ENCODE measurements at regions not wholly inside any gene's neighbourhood (a gene's known extent, or its start where the extent isn't known, plus 50 kb on each side); places are given as distances from the start of the nearest gene placed in this dataset.

GRCh38 chr5:126357585-126358342, 65.4 kb upstream of the GRAMD2B start:
- no peak for DNase-seq
- Histone ChIP-seq H3K36me3 (ENCODE audit: control insufficient read depth, insufficient read depth, low read length) (no peaks in the 10 kb centered on the region), H3K4me3 (ENCODE audit: low read length) (no peak overlapping the region), H3K27me3 (ENCODE audit: control insufficient read depth, insufficient read depth, low read length) (no peaks in the 10 kb centered on the region), H3K4me1 (ENCODE audit: control insufficient read depth, insufficient read depth, low read length) (no peaks in the 10 kb centered on the region), H3K9me3 (replicated peaks; ENCODE audit: control insufficient read depth, low read depth, low read length) (no peaks in the 10 kb centered on the region), H3K27ac (ENCODE audit: low read length) (no peak overlapping the region)
- WGBS (ENCODE audit: insufficient coverage), result no CpG with 5 or more reads among the region's 4 CpGs

- no peak overlapping the region for H3K4me3 ChIP-seq (ENCODE audit: low read length)
Observed at GRCh38 chr5:126358525-126358924, 64.7 kb upstream of the GRAMD2B start.

GRCh38 chr5:126359884-126360283, 63.3 kb upstream of the GRAMD2B start:
- H3K4me3 ChIP-seq (ENCODE audit: low read length), result no peak overlapping the region
- DNase-seq, result no peak
- H3K36me3 ChIP-seq (ENCODE audit: control insufficient read depth, insufficient read depth, low read length), result no peaks in the 10 kb centered on the region
- H3K4me1 ChIP-seq (ENCODE audit: control insufficient read depth, insufficient read depth, low read length), result no peaks in the 10 kb centered on the region
- H3K9me3 ChIP-seq (replicated peaks; ENCODE audit: control insufficient read depth, low read depth, low read length), result no peaks in the 10 kb centered on the region
- WGBS (ENCODE audit: insufficient coverage), result 90% methylated on average over 3 of the region's 6 CpGs
- no peak overlapping the region for H3K27ac ChIP-seq (ENCODE audit: low read length)
- H3K27me3 ChIP-seq (ENCODE audit: control insufficient read depth, insufficient read depth, low read length), result no peaks in the 10 kb centered on the region

More at GRCh38 chr5:126358525-126358924, 64.7 kb upstream of the GRAMD2B start:
- DNase-seq, result no peak
- no CpG with 5 or more reads among the region's 4 CpGs for WGBS (ENCODE audit: insufficient coverage)
- Histone ChIP-seq H3K36me3 (ENCODE audit: control insufficient read depth, insufficient read depth, low read length) (no peaks in the 10 kb centered on the region), H3K9me3 (replicated peaks; ENCODE audit: control insufficient read depth, low read depth, low read length) (no peaks in the 10 kb centered on the region), H3K27ac (ENCODE audit: low read length) (no peak overlapping the region), H3K4me1 (ENCODE audit: control insufficient read depth, insufficient read depth, low read length) (no peaks in the 10 kb centered on the region), H3K27me3 (ENCODE audit: control insufficient read depth, insufficient read depth, low read length) (no peaks in the 10 kb centered on the region)

- DNase-seq, result no peak
Observed at GRCh38 chr5:126360467-126360866, 62.7 kb upstream of the GRAMD2B start.

GRCh38 chr5:126363658-126364057, 59.6 kb upstream of the GRAMD2B start:
- Histone ChIP-seq H3K36me3 (ENCODE audit: control insufficient read depth, insufficient read depth, low read length) (no peaks in the 10 kb centered on the region), H3K4me3 (ENCODE audit: low read length) (no peak overlapping the region), H3K27ac (ENCODE audit: low read length) (no peak overlapping the region), H3K9me3 (replicated peaks; ENCODE audit: control insufficient read depth, low read depth, low read length) (no peaks in the 10 kb centered on the region), H3K4me1 (ENCODE audit: control insufficient read depth, insufficient read depth, low read length) (no peaks in the 10 kb centered on the region), H3K27me3 (ENCODE audit: control insufficient read depth, insufficient read depth, low read length) (no peaks in the 10 kb centered on the region)
- no peak for DNase-seq
- no CpG with 5 or more reads among the region's 1 CpG for WGBS (ENCODE audit: insufficient coverage)

More at GRCh38 chr5:126360467-126360866, 62.7 kb upstream of the GRAMD2B start:
- no peaks in the 10 kb centered on the region for H3K27me3 ChIP-seq (ENCODE audit: control insufficient read depth, insufficient read depth, low read length)
- no peaks in the 10 kb centered on the region for H3K4me1 ChIP-seq (ENCODE audit: control insufficient read depth, insufficient read depth, low read length)
- no CpG with 5 or more reads among the region's 1 CpG for WGBS (ENCODE audit: insufficient coverage)
- no peak overlapping the region for H3K27ac ChIP-seq (ENCODE audit: low read length)
- H3K36me3 ChIP-seq (ENCODE audit: control insufficient read depth, insufficient read depth, low read length), result no peaks in the 10 kb centered on the region
- no peak overlapping the region for H3K4me3 ChIP-seq (ENCODE audit: low read length)
- H3K9me3 ChIP-seq (replicated peaks; ENCODE audit: control insufficient read depth, low read depth, low read length), result no peaks in the 10 kb centered on the region

GRCh38 chr5:126364206-126364902, 58.9 kb upstream of the GRAMD2B start:
- H3K27ac ChIP-seq (ENCODE audit: low read length), result no peak overlapping the region
- no peak overlapping the region for H3K4me3 ChIP-seq (ENCODE audit: low read length)
- H3K27me3 ChIP-seq (ENCODE audit: control insufficient read depth, insufficient read depth, low read length), result no peaks in the 10 kb centered on the region
- H3K4me1 ChIP-seq (ENCODE audit: control insufficient read depth, insufficient read depth, low read length), result no peaks in the 10 kb centered on the region
- H3K36me3 ChIP-seq (ENCODE audit: control insufficient read depth, insufficient read depth, low read length), result no peaks in the 10 kb centered on the region
- no peak for DNase-seq
- WGBS (ENCODE audit: insufficient coverage), result no CpG with 5 or more reads among the region's 4 CpGs
- H3K9me3 ChIP-seq (replicated peaks; ENCODE audit: control insufficient read depth, low read depth, low read length), result no peaks in the 10 kb centered on the region

GRCh38 chr5:126365446-126366198, 57.6 kb upstream of the GRAMD2B start:
- Histone ChIP-seq H3K27ac (ENCODE audit: low read length) (no peak overlapping the region), H3K27me3 (ENCODE audit: control insufficient read depth, insufficient read depth, low read length) (no peaks in the 10 kb centered on the region), H3K4me3 (ENCODE audit: low read length) (no peak overlapping the region), H3K4me1 (ENCODE audit: control insufficient read depth, insufficient read depth, low read length) (no peaks in the 10 kb centered on the region), H3K9me3 (replicated peaks; ENCODE audit: control insufficient read depth, low read depth, low read length) (no peaks in the 10 kb centered on the region), H3K36me3 (ENCODE audit: control insufficient read depth, insufficient read depth, low read length) (no peaks in the 10 kb centered on the region)
- WGBS (ENCODE audit: insufficient coverage), result 60% methylated on average over 1 of the region's 5 CpGs
- DNase-seq, result no peak

- Histone ChIP-seq H3K27ac (ENCODE audit: low read length) (no peak overlapping the region), H3K36me3 (ENCODE audit: control insufficient read depth, insufficient read depth, low read length) (no peaks in the 10 kb centered on the region), H3K4me1 (ENCODE audit: control insufficient read depth, insufficient read depth, low read length) (no peaks in the 10 kb centered on the region), H3K4me3 (ENCODE audit: low read length) (no peak overlapping the region), H3K9me3 (replicated peaks; ENCODE audit: control insufficient read depth, low read depth, low read length) (no peaks in the 10 kb centered on the region), H3K27me3 (ENCODE audit: control insufficient read depth, insufficient read depth, low read length) (no peaks in the 10 kb centered on the region)
- 29% methylated on average over 1 of the region's 1 CpG for WGBS (ENCODE audit: insufficient coverage)
- DNase-seq, result no peak
Observed at GRCh38 chr5:126366199-126366560, 57.0 kb upstream of the GRAMD2B start.

- Histone ChIP-seq H3K9me3 (replicated peaks; ENCODE audit: control insufficient read depth, low read depth, low read length) (no peaks in the 10 kb centered on the region), H3K27ac (ENCODE audit: low read length) (no peak overlapping the region), H3K4me1 (ENCODE audit: control insufficient read depth, insufficient read depth, low read length) (no peaks in the 10 kb centered on the region), H3K4me3 (ENCODE audit: low read length) (no peak overlapping the region), H3K27me3 (ENCODE audit: control insufficient read depth, insufficient read depth, low read length) (no peaks in the 10 kb centered on the region), H3K36me3 (ENCODE audit: control insufficient read depth, insufficient read depth, low read length) (no peaks in the 10 kb centered on the region)
- WGBS (ENCODE audit: insufficient coverage), result 0% methylated on average over 1 of the region's 2 CpGs
- DNase-seq, result no peak
Observed at GRCh38 chr5:126368239-126368812, 54.9 kb upstream of the GRAMD2B start.

- Histone ChIP-seq H3K4me1 (ENCODE audit: control insufficient read depth, insufficient read depth, low read length) (no peaks in the 10 kb centered on the region), H3K4me3 (ENCODE audit: low read length) (no peak overlapping the region)
- no CpG with 5 or more reads among the region's 2 CpGs for WGBS (ENCODE audit: insufficient coverage)
Observed at GRCh38 chr5:126369083-126369482, 54.1 kb upstream of the GRAMD2B start.

More at GRCh38 chr5:126369083-126369482, 54.1 kb upstream of the GRAMD2B start:
- DNase-seq, result no peak
- Histone ChIP-seq H3K36me3 (ENCODE audit: control insufficient read depth, insufficient read depth, low read length) (no peaks in the 10 kb centered on the region), H3K27ac (ENCODE audit: low read length) (no peak overlapping the region), H3K27me3 (ENCODE audit: control insufficient read depth, insufficient read depth, low read length) (no peaks in the 10 kb centered on the region), H3K9me3 (replicated peaks; ENCODE audit: control insufficient read depth, low read depth, low read length) (no peaks in the 10 kb centered on the region)
